NB4 (cell line): ENCODE measurements at regions not wholly inside any gene's neighbourhood (a gene's known extent, or its start where the extent isn't known, plus 50 kb on each side); places are given as distances from the start of the nearest gene placed in this dataset.

Experiments used
- CTCF ChIP-seq: IDR thresholded peaks from one replicate; pipeline ENCODE4 v1.5.1; 2012; ENCODE audit warnings: low read depth, low read length
- MAX ChIP-seq: IDR thresholded peaks from 2 replicates; pipeline ENCODE4 v1.6.1; 2011; ENCODE audit warnings: low read depth, low read length
- MYC ChIP-seq: IDR thresholded peaks from 2 replicates; pipeline ENCODE4 v1.6.1; 2011; ENCODE audit warnings: low read depth, low read length
- POLR2A ChIP-seq: IDR thresholded peaks from 2 replicates; pipeline ENCODE4 v1.6.1; 2011; ENCODE audit warnings: mild to moderate bottlenecking; ENCODE audit not compliant: insufficient read length; ENCODE audit errors: extremely low read depth

DNA sequence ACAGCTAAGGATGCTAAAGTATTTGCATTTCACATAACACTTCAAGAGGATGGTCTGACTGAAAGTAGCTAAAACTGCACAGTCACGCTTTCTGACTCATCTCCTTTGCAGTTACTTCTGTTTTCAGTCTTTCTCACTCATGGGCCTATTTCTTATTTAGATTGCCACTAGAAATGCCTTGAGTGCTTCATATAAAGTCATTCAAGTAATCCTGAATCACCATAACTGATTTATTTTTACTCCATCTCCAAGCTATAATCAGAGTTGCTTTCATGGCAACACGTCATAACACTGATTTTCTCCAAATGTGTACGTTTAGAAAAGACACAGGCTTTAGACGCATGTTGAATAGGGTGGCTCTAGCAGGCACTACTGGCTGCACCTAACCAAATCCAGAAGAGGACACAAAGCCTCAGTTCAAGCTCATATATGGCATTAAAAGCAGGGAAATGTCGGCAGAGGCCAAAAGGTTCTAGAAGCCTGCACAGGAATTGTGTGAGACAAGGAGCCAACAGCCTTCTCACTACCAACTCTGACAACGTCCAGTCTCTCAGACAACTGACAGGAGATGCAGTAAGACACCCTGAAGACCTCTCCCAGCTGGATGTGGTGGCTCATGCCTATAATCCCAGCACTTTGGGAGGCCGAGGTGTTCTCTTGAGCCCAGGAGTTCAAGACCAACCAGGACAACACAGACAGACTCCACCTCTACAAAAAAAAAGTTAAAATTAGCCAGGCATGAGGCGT lies 64.1 kb upstream of the BEND6 start:
- TF ChIP-seq POLR2A (no peak), CTCF (no peak), MAX (no peak), MYC (no peak)
